Esophagus muscularis mucosa (tissue), 4 donors: ENCODE measurements at regions not wholly inside any gene's neighbourhood (a gene's known extent, or its start where the extent isn't known, plus 50 kb on each side); places are given as distances from the start of the nearest gene placed in this dataset.

Source experiments
- CTCF ChIP-seq, 3 experiments: fragments of 200-600 bp in 2 of 3; fragments of 450-650 bp in 1 of 3; sonication (generic) in 2 of 3; IDR thresholded peaks; one replicate each; pipeline ENCODE4 v1.5.1; 2017 to 2019; ENCODE audit warnings: antibody characterized with exemption in 3 of 3, mild to moderate bottlenecking in 2 of 3, moderate library complexity in 1 of 3
- EP300 ChIP-seq: sonication (generic); formaldehyde crosslinking; IDR thresholded peaks from one replicate; pipeline ENCODE4 v1.6.1; 2017; ENCODE audit warnings: antibody characterized with exemption
- POLR2A ChIP-seq: fragments of 450-650 bp; IDR thresholded peaks from one replicate; pipeline ENCODE4 v1.6.1; 2017; ENCODE audit warnings: antibody characterized with exemption, moderate library complexity, mild to moderate bottlenecking, low read depth
- POLR2AphosphoS5 ChIP-seq, 2 donors: sonication (generic); formaldehyde crosslinking; IDR thresholded peaks; one replicate each; pipeline ENCODE4 v1.6.1; 2017; ENCODE audit warnings: antibody characterized with exemption in 2 of 2

GRCh38 chr5:135232958-135233357 is 166.1 kb downstream of the MACROH2A1 start:
- TF ChIP-seq EP300 = no peak
- TF ChIP-seq CTCF (IDR thresholded peaks at IDR 0.05) = no peak
- TF ChIP-seq POLR2AphosphoS5 (IDR thresholded peaks at IDR 0.05) = no peak
- no peak for TF ChIP-seq POLR2A
